Panc1 (cell line): ENCODE measurements at regions not wholly inside any gene's neighbourhood (a gene's known extent, or its start where the extent isn't known, plus 50 kb on each side); places are given as distances from the start of the nearest gene placed in this dataset.

Source experiments
- ATAC-seq: fragments of 200-7000 bp; cut with Tn5 transposase; 2 replicates; pipeline ENCODE4 v1.9.1; 2020; ENCODE audit warnings: mild to moderate bottlenecking, moderate library complexity
- BruUV-seq: library from RNA; stranded (reverse); fragments of 400-500 nt; replicated peaks from 2 replicates; lab custom pipeline; 2021; lab: Mats Ljungman, UMichigan
- CTCF ChIA-PET: fragments of 300-600 bp; sonication (Branson Sonifier 250); formaldehyde crosslinking; loops from one replicate; lab custom pipeline; 2022; ENCODE audit warnings: antibody characterized with exemption; lab: Charles Lee
- POLR2A ChIA-PET: fragments of 300-600 bp; sonication (Branson Sonifier 250); formaldehyde crosslinking; loops from one replicate; lab custom pipeline; 2022; ENCODE audit warnings: antibody characterized with exemption; lab: Charles Lee
- DNase-seq: peaks from one replicate; pipeline ENCODE4 v3.0.0-alpha.2; 2010; ENCODE audit warnings: low read depth, low spot score
- H3K27ac ChIP-seq: 2 replicates; pipeline ENCODE4 v1.5.1; 2011; ENCODE audit warnings: mild to moderate bottlenecking, low read length, inconsistent platforms
- H3K27me3 ChIP-seq: fragments of 200-500 bp; sonication (Bioruptor generic); 2 replicates; pipeline ENCODE4 v1.6.0; 2014; ENCODE audit warnings: low read length, inconsistent platforms; ENCODE audit not compliant: control insufficient read depth, insufficient read depth
- H3K36me3 ChIP-seq: fragments of 200-500 bp; sonication (Bioruptor generic); 2 replicates; pipeline ENCODE4 v1.5.1; 2014; ENCODE audit warnings: inconsistent platforms, mild to moderate bottlenecking, low read length, moderate library complexity; ENCODE audit not compliant: control insufficient read depth, insufficient read depth
- H3K4me1 ChIP-seq: 2 replicates; pipeline ENCODE4 v1.5.1; 2011; ENCODE audit warnings: inconsistent platforms, mild to moderate bottlenecking, low read length, moderate library complexity; ENCODE audit not compliant: control insufficient read depth, insufficient read depth
- H3K4me3 ChIP-seq, 2 experiments: 2 replicates each; pipeline ENCODE4 v1.5.1; 2011 to 2012; ENCODE audit warnings: low read depth in 2 of 2, low read length in 2 of 2, mild to moderate bottlenecking in 2 of 2, inconsistent platforms in 1 of 2, moderate library complexity in 1 of 2
- H3K9me3 ChIP-seq: fragments of 200-500 bp; sonication (Bioruptor generic); 2 replicates; pipeline ENCODE4 v1.5.1; 2014; ENCODE audit warnings: low read depth, mild to moderate bottlenecking, inconsistent platforms, low read length, moderate library complexity; ENCODE audit not compliant: control insufficient read depth, insufficient read depth
- POLR2AphosphoS5 ChIP-seq: IDR thresholded peaks from 2 replicates; pipeline ENCODE4 v1.6.1; 2012; ENCODE audit warnings: mild to moderate bottlenecking, low read depth, low read length, moderate library complexity
- REST ChIP-seq, 2 experiments: IDR thresholded peaks; 2 replicates each; pipeline ENCODE4 v1.6.1; 2011 to 2012; ENCODE audit warnings: low read depth in 2 of 2, control low read depth in 1 of 2, low read length in 1 of 2, mild to moderate bottlenecking in 1 of 2, moderate library complexity in 1 of 2; ENCODE audit not compliant: insufficient read depth in 1 of 2
- SIN3A ChIP-seq: IDR thresholded peaks from 2 replicates; pipeline ENCODE4 v1.6.1; 2012; ENCODE audit warnings: low read depth, mild to moderate bottlenecking, low read length, moderate library complexity, borderline replicate concordance; ENCODE audit not compliant: insufficient read depth
- TCF7L2 ChIP-seq: IDR thresholded peaks from 2 replicates; pipeline ENCODE4 v1.6.1; 2011; ENCODE audit warnings: mild to moderate bottlenecking, low read depth, low read length, inconsistent platforms
- in situ Hi-C: cut with HindIII; loops from 2 replicates; pipeline ENCODE4 v1.10.0; 2016; ENCODE audit warnings: low sequenced_read_pairs, low pct_unique_long_range_greater_than_20kb
- intact Hi-C: fragments of 100-400 bp; cut with micrococcal nuclease; formaldehyde crosslinking; loops from one replicate; pipeline ENCODE4 v1.10.0; 2022; ENCODE audit not compliant: unreplicated experiment
- TF ChIP-seq, protein P1 (sequence below): fragments of 450-650 bp; IDR thresholded peaks from 2 replicates; pipeline ENCODE4 v1.5.1; 2017; ENCODE audit warnings: mild to moderate bottlenecking

DNA sequence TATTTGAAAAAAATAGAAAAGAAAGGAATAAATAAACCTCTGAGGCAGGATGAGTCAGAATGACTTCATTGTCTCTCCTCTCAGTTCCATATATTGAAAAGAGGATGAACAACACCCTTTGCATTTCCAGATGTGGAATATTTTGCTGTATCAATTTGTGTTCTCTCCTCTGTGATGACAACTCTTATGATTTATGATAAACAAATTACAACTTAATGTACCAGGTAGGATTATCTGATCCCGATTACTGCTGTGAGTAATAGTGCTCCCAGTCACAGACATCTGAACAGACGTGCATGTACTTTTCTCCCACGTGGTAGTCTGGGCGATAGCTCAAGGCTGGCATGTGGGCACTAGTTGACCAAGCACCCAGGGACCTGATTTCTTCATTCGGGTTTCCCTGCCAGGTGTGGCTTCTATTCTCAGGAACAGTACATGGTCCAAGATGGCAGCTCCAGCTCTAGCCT is 142.1 kb upstream of the SULF2 start:
- ChIA-PET POLR2A (no interaction called here), CTCF (no interaction called here)
- Histone ChIP-seq H3K27ac (no peak overlapping the region), H3K9me3 (no peaks in the 10 kb centered on the region), H3K36me3 (no peaks in the 10 kb centered on the region), H3K4me3 (no peak overlapping the region), H3K4me1 (no peaks in the 10 kb centered on the region), H3K27me3 (peaks cover 7% of the 10 kb centered on the region)
- no TSS peak for BruUV-seq
- in situ Hi-C loops, result no loop called here
- intact Hi-C loops, result no loop called here
- DNase-seq (no peak), ATAC-seq (no peak)
- TF ChIP-seq REST (IDR thresholded peaks at IDR 0.05; ENCODE audit: insufficient read depth in 1 of 2, low read depth in 2 of 2, low read length in 1 of 2), result no peak
- TF ChIP-seq POLR2AphosphoS5, result no peak
- TF ChIP-seq SIN3A, result no peak
- no peak for TF ChIP-seq TCF7L2
- TF ChIP-seq, protein P1, sequence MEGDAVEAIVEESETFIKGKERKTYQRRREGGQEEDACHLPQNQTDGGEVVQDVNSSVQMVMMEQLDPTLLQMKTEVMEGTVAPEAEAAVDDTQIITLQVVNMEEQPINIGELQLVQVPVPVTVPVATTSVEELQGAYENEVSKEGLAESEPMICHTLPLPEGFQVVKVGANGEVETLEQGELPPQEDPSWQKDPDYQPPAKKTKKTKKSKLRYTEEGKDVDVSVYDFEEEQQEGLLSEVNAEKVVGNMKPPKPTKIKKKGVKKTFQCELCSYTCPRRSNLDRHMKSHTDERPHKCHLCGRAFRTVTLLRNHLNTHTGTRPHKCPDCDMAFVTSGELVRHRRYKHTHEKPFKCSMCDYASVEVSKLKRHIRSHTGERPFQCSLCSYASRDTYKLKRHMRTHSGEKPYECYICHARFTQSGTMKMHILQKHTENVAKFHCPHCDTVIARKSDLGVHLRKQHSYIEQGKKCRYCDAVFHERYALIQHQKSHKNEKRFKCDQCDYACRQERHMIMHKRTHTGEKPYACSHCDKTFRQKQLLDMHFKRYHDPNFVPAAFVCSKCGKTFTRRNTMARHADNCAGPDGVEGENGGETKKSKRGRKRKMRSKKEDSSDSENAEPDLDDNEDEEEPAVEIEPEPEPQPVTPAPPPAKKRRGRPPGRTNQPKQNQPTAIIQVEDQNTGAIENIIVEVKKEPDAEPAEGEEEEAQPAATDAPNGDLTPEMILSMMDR, result no peak

DNA sequence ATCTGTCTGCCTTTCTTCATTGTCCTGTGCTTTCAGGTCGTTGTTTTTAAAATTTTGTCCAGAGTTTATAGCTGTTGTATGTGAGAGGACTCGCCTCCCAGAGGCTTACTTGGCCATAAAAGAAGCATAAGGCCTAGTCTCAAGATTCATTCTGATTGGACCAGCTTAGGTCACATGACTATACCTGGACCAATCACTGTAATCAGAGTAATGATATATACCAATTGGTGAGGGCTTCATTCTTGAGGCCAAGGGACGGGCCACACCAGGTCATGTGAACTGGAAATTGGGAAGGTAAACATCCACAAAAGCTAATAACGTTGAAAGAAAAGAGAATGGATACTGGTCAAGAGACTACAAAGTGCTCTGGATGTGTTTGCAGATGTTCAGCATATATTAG is 141.4 kb upstream of the SULF2 start:
- in situ Hi-C loops (no loop called here), intact Hi-C loops (no loop called here)
- H3K36me3 ChIP-seq, result no peaks in the 10 kb centered on the region
- no peak for DNase-seq
- H3K9me3 ChIP-seq, result no peaks in the 10 kb centered on the region
- ChIA-PET CTCF (no interaction called here), POLR2A (interaction anchor here (0.6 kb wide), 1 partner anchor 47 kb away, joined by 3 read pairs; no protein-coding TSS in a partner anchor)
- ATAC-seq, result no peak
- no peak overlapping the region for H3K27ac ChIP-seq
- H3K4me3 ChIP-seq, result no peak overlapping the region
- H3K4me1 ChIP-seq, result no peaks in the 10 kb centered on the region
- TF ChIP-seq POLR2AphosphoS5 (no peak), TCF7L2 (no peak), SIN3A (no peak), REST (IDR thresholded peaks at IDR 0.05; ENCODE audit: insufficient read depth in 1 of 2, low read depth in 2 of 2, low read length in 1 of 2) (no peak)
- TF ChIP-seq, protein P1, result no peak
- no TSS peak for BruUV-seq
- H3K27me3 ChIP-seq, result peaks cover 11% of the 10 kb centered on the region
